ENCODE measurements at regions not wholly inside any gene's neighbourhood (a gene's known extent, or its start where the extent isn't known, plus 50 kb on each side); places are given as distances from the start of the nearest gene placed in this dataset.
"Not testable (repeated sequence)": the region's sequence is repeated elsewhere in the genome, so short reads cannot be mapped to it uniquely, and the experiment has no call there.

DNA sequence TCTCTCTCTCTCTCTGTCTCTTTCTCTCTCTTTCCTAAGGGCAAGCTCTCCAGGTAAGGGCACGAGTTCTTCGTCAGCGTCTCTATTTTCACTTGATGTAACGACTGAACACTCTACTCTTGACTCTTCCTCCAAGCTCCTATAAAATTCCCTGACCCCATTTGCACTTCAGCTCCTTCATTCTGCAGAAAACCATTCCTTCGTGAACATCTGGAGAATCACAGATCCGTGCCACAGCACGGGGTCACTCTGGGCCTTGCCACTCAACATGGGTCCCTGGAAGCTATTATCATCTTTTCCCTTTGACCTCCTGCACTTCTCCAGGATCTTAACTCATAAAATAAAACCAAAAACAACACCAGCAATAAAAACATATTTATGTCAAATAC, 112.0 kb upstream of the LNX1 start:
- Mint-ChIP-seq H3K4me3 (peak overlapping the region; percentile 55), H3K36me3 (ENCODE audit: low read depth) (peaks cover 8% of the 10 kb centered on the region), H3K27me3 (ENCODE audit: low read depth, poor library complexity) (peaks cover 3% of the 10 kb centered on the region), H3K27ac (peak overlapping the region; percentile 79), H3K4me1 (peaks cover 46% of the 10 kb centered on the region), H3K9me3 (peaks cover 22% of the 10 kb centered on the region)
- DNase-seq, result no peak
- TF ChIP-seq, protein P1, sequence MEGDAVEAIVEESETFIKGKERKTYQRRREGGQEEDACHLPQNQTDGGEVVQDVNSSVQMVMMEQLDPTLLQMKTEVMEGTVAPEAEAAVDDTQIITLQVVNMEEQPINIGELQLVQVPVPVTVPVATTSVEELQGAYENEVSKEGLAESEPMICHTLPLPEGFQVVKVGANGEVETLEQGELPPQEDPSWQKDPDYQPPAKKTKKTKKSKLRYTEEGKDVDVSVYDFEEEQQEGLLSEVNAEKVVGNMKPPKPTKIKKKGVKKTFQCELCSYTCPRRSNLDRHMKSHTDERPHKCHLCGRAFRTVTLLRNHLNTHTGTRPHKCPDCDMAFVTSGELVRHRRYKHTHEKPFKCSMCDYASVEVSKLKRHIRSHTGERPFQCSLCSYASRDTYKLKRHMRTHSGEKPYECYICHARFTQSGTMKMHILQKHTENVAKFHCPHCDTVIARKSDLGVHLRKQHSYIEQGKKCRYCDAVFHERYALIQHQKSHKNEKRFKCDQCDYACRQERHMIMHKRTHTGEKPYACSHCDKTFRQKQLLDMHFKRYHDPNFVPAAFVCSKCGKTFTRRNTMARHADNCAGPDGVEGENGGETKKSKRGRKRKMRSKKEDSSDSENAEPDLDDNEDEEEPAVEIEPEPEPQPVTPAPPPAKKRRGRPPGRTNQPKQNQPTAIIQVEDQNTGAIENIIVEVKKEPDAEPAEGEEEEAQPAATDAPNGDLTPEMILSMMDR (IDR thresholded peaks at IDR 0.05), result no peak

DNA sequence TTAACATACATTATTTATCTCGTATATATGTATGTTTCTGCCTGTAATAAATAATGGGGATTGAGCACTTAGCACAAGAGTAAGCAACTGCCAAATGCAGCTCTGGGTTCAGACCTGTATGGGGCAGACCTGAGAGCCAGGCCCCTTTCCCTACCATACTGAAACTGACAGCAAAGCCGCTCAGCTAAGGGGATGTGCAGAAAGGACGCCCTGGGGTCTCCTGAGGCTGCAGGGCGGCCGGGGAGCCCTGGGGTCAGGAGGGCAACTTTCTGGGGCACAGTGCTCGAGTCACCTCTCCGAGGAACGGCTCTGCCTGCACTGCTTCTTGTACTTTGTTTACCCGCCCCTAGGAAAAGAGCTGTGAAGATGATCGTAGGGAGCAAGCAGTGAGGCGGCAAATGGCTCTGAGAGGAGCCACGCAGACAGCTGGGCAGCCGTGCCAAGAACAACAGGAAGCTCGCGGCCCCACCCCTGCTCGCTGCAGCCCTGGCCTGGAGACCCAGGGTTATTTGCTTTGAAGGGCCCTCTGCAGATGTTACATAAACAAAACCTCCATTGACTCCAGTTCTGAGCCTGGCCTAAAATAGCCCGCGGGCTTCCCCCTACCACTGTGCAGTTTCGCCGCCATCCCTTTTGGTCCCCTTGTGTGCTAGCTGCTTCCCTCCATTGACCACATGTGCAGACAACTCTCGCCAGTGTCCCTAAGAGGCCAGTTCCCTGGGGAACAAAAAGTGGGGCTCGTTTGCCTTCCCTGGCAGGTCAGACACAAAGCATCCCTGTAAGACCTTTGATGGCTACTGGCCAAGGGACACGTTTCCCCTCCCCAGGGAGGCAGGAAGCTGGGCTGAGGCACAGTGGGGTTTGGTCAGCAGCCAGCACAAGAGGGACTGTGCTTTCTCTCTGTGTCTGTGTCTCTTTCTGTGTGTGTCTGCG, 111.3 kb upstream of the LNX1 start:
- Mint-ChIP-seq H3K4me1 (peaks cover 46% of the 10 kb centered on the region), H3K4me3 (peak overlapping the region; percentile 55), H3K36me3 (ENCODE audit: low read depth) (peaks cover 8% of the 10 kb centered on the region), H3K27ac (peak overlapping the region; percentile 86), H3K27me3 (ENCODE audit: low read depth, poor library complexity) (peaks cover 3% of the 10 kb centered on the region), H3K9me3 (peaks cover 22% of the 10 kb centered on the region)
- DNase-seq, result peak; percentile 47
- TF ChIP-seq, protein P1 (IDR thresholded peaks at IDR 0.05), result no peak

GRCh38 chr4:53701260-53701659, 110.0 kb upstream of the LNX1 start:
- not testable (repeated sequence) for H3K27me3 Mint-ChIP-seq (ENCODE audit: low read depth, poor library complexity); H3K36me3 Mint-ChIP-seq (ENCODE audit: low read depth); DNase-seq; H3K4me3 Mint-ChIP-seq
- H3K27ac Mint-ChIP-seq, result peak overlapping the region; percentile 50
- peaks cover 40% of the 10 kb centered on the region for H3K4me1 Mint-ChIP-seq
- H3K9me3 Mint-ChIP-seq, result peaks cover 22% of the 10 kb centered on the region

DNA sequence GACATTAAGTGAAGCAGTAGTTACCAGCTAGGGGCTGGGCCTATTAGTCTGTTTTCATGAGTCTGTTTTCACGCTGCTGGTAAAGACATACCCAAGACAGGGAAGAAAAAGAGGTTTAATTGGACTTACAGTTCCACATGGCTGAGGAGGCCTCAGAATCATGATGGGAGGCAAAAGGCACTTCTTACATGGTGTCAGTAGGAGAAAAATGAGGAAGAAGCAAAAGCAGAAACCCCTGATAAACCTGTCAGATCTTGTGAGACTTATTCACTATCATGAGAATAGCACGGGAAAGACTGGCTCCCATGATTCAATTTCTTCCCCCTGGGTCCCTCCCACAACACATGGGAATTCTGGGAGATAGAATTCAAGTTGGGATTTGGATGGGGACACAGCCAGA, 108.0 kb upstream of the LNX1 start:
- not testable (repeated sequence) for H3K27ac Mint-ChIP-seq; DNase-seq; H3K27me3 Mint-ChIP-seq (ENCODE audit: low read depth, poor library complexity); H3K4me3 Mint-ChIP-seq; H3K36me3 Mint-ChIP-seq (ENCODE audit: low read depth)
- Mint-ChIP-seq H3K4me1 (peaks cover 31% of the 10 kb centered on the region), H3K9me3 (peaks cover 22% of the 10 kb centered on the region)

GRCh38 chr4:53697016-53697685, 105.9 kb upstream of the LNX1 start:
- TF ChIP-seq, protein P1 (IDR thresholded peaks at IDR 0.05), result no peak
- DNase-seq, result no peak
- H3K27ac Mint-ChIP-seq, result no peak overlapping the region
- no peak overlapping the region for H3K4me3 Mint-ChIP-seq
- peaks cover 28% of the 10 kb centered on the region for H3K4me1 Mint-ChIP-seq
- H3K9me3 Mint-ChIP-seq, result peaks cover 22% of the 10 kb centered on the region
- peaks cover 8% of the 10 kb centered on the region for H3K36me3 Mint-ChIP-seq (ENCODE audit: low read depth)
- no peaks in the 10 kb centered on the region for H3K27me3 Mint-ChIP-seq (ENCODE audit: low read depth, poor library complexity)

DNA sequence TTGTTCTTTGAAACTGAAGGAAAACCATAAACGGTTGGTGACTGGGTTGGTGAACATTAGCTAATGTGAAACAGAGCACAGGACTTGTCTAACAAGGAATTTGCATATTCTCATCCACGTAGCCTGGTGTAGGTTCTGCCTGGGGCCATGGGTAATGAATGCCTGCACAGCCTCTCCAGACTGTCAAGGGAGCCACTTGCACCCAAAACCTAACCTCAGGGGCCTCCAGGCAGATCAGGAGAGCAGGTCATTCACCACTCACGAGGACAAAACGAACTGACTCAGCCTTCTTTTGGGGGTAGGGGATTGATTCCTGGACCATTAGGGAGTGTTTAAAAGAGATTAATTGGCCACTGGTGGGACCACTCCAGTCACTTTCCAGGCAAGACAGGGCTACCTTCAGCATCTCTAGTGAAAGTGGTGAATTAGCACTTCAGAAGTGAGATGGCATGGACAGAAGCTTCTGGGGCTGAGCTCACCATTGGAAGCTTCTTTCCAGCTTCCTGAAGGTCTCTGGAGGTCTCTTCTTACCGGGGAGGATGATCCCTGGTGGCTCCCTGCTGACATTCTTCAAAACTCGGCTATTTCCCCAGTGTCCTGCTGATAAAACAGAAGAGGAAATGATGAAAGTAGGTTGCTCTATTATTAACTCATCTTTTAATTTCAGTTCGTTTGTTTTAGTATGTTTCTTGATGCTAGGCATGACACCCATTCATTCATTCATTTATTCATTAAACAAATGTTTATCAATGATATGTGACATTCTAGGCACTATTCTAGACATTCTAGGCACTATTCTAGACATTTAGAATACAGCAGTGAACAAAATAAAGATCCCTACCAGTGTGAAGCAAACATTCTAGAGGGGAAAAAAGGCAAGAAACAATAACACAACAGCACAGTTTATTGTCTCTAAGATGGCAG, 104.5 kb upstream of the LNX1 start:
- Mint-ChIP-seq H3K9me3 (peaks cover 14% of the 10 kb centered on the region), H3K27ac (no peak overlapping the region), H3K36me3 (ENCODE audit: low read depth) (peaks cover 3% of the 10 kb centered on the region), H3K4me1 (peaks cover 14% of the 10 kb centered on the region), H3K4me3 (no peak overlapping the region), H3K27me3 (ENCODE audit: low read depth, poor library complexity) (peaks cover 1% of the 10 kb centered on the region)
- TF ChIP-seq, protein P1 (IDR thresholded peaks at IDR 0.05), result no peak
- no peak for DNase-seq

All from nephron progenitor cell (in vitro differentiated cells).